ENCODE measurements at regions not wholly inside any gene's neighbourhood (a gene's known extent, or its start where the extent isn't known, plus 50 kb on each side); places are given as distances from the start of the nearest gene placed in this dataset.
"Not testable (repeated sequence)": the region's sequence is repeated elsewhere in the genome, so short reads cannot be mapped to it uniquely, and the experiment has no call there.

DNA sequence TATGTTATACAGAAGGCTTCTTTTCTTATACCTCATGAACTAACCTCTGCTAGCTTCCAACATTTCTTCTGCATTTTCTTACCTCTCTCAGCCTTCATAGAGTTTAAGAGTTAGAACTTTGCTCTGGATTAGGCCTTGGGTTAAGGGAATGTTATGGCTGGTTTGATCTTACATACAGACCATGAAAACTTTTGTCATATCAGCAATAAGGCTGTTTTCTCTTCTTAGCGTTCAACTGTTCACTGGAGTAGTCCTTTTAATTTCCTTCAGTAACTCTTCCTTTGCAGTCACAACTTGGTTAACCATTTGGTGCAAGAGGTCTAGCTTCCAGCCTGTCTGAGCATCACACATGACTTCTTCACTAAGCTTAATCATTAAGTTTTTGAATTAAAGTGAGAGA is 329.0 kb upstream of the CCNG1 start:
- no peak for TF ChIP-seq REST (IDR thresholded peaks at IDR 0.05; ENCODE audit: insufficient read depth in 1 of 2, low read depth in 2 of 2, low read length in 1 of 2)
- TF ChIP-seq CTCF (IDR thresholded peaks at IDR 0.05), result no peak
- no peak for TF ChIP-seq SIN3A (IDR thresholded peaks at IDR 0.05; ENCODE audit: borderline replicate concordance, insufficient read depth, low read depth, low read length)
- no peak for TF ChIP-seq POLR2AphosphoS5 (IDR thresholded peaks at IDR 0.05; ENCODE audit: low read depth, low read length)
- TF ChIP-seq TCF7L2 (IDR thresholded peaks at IDR 0.05; ENCODE audit: low read depth, low read length), result no peak
- ChIA-PET CTCF (no interaction called here), POLR2A (no interaction called here)
- H3K27me3 ChIP-seq (ENCODE audit: control insufficient read depth, insufficient read depth, low read length), result no peaks in the 10 kb centered on the region
- H3K4me3 ChIP-seq (ENCODE audit: low read depth in 2 of 2, low read length in 2 of 2), result no peak overlapping the region
- no peak for DNase-seq (ENCODE audit: low read depth, low spot score)
- H3K36me3 ChIP-seq (ENCODE audit: control insufficient read depth, insufficient read depth, low read length), result no peaks in the 10 kb centered on the region
- no peak overlapping the region for H3K27ac ChIP-seq (ENCODE audit: low read length)
- BruUV-seq (replicated peaks), result no TSS peak
- in situ Hi-C loops (cut with HindIII; ENCODE audit: low pct_unique_long_range_greater_than_20kb, low sequenced_read_pairs), result no loop called here
- intact Hi-C loops (cut with micrococcal nuclease; ENCODE audit: unreplicated experiment), result no loop called here
- no peak for ATAC-seq
- no peaks in the 10 kb centered on the region for H3K4me1 ChIP-seq (ENCODE audit: control insufficient read depth, insufficient read depth, low read length)
- H3K9me3 ChIP-seq (ENCODE audit: control insufficient read depth, insufficient read depth, low read depth, low read length), result no peaks in the 10 kb centered on the region

DNA sequence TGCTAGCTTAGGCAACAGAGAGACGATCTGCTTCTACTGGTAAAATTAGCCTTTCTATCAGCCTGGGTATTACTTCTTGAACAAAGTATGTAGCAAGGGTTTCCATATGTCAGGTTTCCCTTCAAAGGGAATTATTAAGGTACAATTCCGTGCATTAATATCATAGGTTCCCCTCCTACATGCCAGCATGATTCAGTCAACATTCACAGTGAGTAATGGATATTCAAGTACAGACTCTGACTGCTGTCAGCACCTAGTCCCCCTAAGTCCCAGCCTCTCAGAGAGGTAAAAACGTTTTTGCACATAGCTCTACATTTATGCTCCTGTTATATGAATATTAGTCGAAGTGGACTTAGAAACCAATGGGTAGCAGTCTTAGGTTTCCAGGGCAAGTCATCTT is 322.4 kb upstream of the CCNG1 start:
- BruUV-seq (replicated peaks), result no TSS peak
- H3K36me3 ChIP-seq (ENCODE audit: control insufficient read depth, insufficient read depth, low read length), result no peaks in the 10 kb centered on the region
- intact Hi-C loops (cut with micrococcal nuclease; ENCODE audit: unreplicated experiment) (no loop called here), in situ Hi-C loops (cut with HindIII; ENCODE audit: low pct_unique_long_range_greater_than_20kb, low sequenced_read_pairs) (no loop called here)
- no peaks in the 10 kb centered on the region for H3K27me3 ChIP-seq (ENCODE audit: control insufficient read depth, insufficient read depth, low read length)
- DNase-seq (ENCODE audit: low read depth, low spot score), result no peak
- POLR2A ChIA-PET, result no interaction called here
- H3K4me1 ChIP-seq (ENCODE audit: control insufficient read depth, insufficient read depth, low read length), result no peaks in the 10 kb centered on the region
- H3K9me3 ChIP-seq (ENCODE audit: control insufficient read depth, insufficient read depth, low read depth, low read length), result no peaks in the 10 kb centered on the region
- TF ChIP-seq REST (IDR thresholded peaks at IDR 0.05; ENCODE audit: insufficient read depth in 1 of 2, low read depth in 2 of 2, low read length in 1 of 2), result no peak
- no peak for TF ChIP-seq TCF7L2 (IDR thresholded peaks at IDR 0.05; ENCODE audit: low read depth, low read length)
- TF ChIP-seq SIN3A (IDR thresholded peaks at IDR 0.05; ENCODE audit: borderline replicate concordance, insufficient read depth, low read depth, low read length), result no peak
- no peak for TF ChIP-seq POLR2AphosphoS5 (IDR thresholded peaks at IDR 0.05; ENCODE audit: low read depth, low read length)
- TF ChIP-seq CTCF (IDR thresholded peaks at IDR 0.05), result no peak
- H3K27ac ChIP-seq (ENCODE audit: low read length), result no peak overlapping the region
- no peak for ATAC-seq
- H3K4me3 ChIP-seq (ENCODE audit: low read depth in 2 of 2, low read length in 2 of 2), result no peak overlapping the region
- CTCF ChIA-PET, result no interaction called here

DNA sequence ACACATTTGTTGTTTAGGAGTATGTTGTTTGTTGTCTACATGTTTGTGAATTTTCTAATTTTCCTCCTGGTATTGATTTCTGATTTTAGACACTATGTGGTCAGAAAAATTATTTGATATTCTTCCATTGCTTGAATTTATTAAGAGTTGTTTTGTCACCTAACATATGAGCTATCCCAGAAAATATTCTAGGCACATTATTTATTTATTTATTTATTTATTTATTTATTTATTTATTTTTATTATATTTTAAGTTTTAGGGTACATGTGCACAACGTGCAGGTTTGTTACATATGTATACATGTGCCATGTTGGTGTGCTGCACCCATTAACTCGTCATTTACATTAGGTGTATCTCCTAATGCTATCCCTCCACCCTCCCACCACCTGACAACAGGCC is 320.8 kb upstream of the CCNG1 start:
- intact Hi-C loops (cut with micrococcal nuclease; ENCODE audit: unreplicated experiment); H3K4me1 ChIP-seq (ENCODE audit: control insufficient read depth, insufficient read depth, low read length); CTCF ChIA-PET; H3K27ac ChIP-seq (ENCODE audit: low read length); H3K36me3 ChIP-seq (ENCODE audit: control insufficient read depth, insufficient read depth, low read length); H3K9me3 ChIP-seq (ENCODE audit: control insufficient read depth, insufficient read depth, low read depth, low read length); DNase-seq (ENCODE audit: low read depth, low spot score); H3K27me3 ChIP-seq (ENCODE audit: control insufficient read depth, insufficient read depth, low read length); in situ Hi-C loops (cut with HindIII; ENCODE audit: low pct_unique_long_range_greater_than_20kb, low sequenced_read_pairs); BruUV-seq (replicated peaks); POLR2A ChIA-PET; ATAC-seq; H3K4me3 ChIP-seq (ENCODE audit: low read depth in 2 of 2, low read length in 2 of 2): not testable (repeated sequence)

Measured in Panc1 (cell line).